ENCODE measurements at regions not wholly inside any gene's neighbourhood (a gene's known extent, or its start where the extent isn't known, plus 50 kb on each side); places are given as distances from the start of the nearest gene placed in this dataset.

DNA sequence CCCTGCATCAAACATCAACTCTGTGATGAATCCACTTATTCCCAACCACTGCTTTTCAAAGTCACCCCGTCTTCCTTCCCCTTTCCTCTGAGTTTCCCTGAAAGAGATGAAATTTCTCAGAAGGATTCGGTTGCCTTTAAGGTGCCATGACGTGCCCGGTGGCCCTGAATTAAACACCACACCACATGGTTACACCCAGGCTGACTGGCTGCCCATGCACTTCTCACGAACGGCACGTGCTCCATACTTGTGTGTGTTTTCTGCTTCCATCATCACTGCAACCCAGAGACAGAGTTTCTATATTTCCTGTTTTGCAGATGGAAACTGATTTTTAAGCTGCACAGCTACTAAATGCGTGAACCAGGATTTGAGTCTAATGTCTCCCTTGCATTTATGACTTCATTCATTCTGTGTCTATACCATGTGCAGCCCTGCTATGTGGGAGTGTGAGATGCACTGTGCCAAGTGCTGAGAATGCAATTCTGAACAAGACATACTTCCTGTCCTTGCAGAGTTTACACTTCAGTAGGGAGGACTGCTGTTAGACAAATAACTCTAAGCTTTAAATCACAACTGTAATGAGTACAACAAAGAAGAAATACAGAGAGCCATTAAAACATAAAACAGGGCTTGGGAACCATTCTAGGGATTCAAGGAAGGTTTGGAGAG lies 162.9 kb downstream of the NXNL2 start:
- Histone ChIP-seq H4K5ac (ENCODE audit: insufficient read length, low read depth, low read length) (no peak overlapping the region), H3K18ac (ENCODE audit: insufficient read length, low read depth, low read length) (no peak overlapping the region), H3K27ac (ENCODE audit: insufficient read length, low read depth, low read length) (no peak overlapping the region), H2BK15ac (ENCODE audit: low read depth, low read length) (no peak overlapping the region), H3K4me2 (ENCODE audit: insufficient read depth, insufficient read length, low read length) (no peak overlapping the region), H3K14ac (ENCODE audit: insufficient read depth, low read length) (no peak overlapping the region), H2AK5ac (ENCODE audit: insufficient read length, low read length) (no peak overlapping the region), H2BK120ac (ENCODE audit: low read depth, low read length, poor library complexity, severe bottlenecking) (no peak overlapping the region), H2BK5ac (ENCODE audit: insufficient read length, low read length) (no peak overlapping the region), H3K27me3 (ENCODE audit: insufficient read depth, low read length) (no peaks in the 10 kb centered on the region), H4K20me1 (ENCODE audit: control insufficient read depth, insufficient read depth, insufficient read length) (no peaks in the 10 kb centered on the region), H3K9ac (ENCODE audit: extremely low read depth, insufficient read length, low read length) (no peak overlapping the region), H3K56ac (ENCODE audit: insufficient read length, low read depth, low read length) (no peak overlapping the region), H3K4me1 (ENCODE audit: insufficient read depth, low read length) (no peaks in the 10 kb centered on the region), H4K8ac (replicated peaks; ENCODE audit: insufficient read length, low read depth, low read length) (no peak overlapping the region), H2AFZ (ENCODE audit: low read length) (no peak overlapping the region), H3K4ac (ENCODE audit: low read depth, low read length) (no peak overlapping the region), H3K9me3 (ENCODE audit: control insufficient read depth, low read depth, low read length) (no peaks in the 10 kb centered on the region), H3K79me2 (ENCODE audit: insufficient read depth, low read length) (no peaks in the 10 kb centered on the region), H3K23me2 (ENCODE audit: insufficient read length, low read depth, low read length, poor library complexity, severe bottlenecking) (no peaks in the 10 kb centered on the region), H3K23ac (ENCODE audit: insufficient read length, low read depth, low read length) (no peak overlapping the region), H3K79me1 (ENCODE audit: insufficient read depth, low read depth, low read length, poor library complexity, severe bottlenecking) (no peaks in the 10 kb centered on the region), H2BK12ac (ENCODE audit: insufficient read length, low read depth, low read length) (no peak overlapping the region), H2BK20ac (ENCODE audit: low read depth, low read length, poor library complexity, severe bottlenecking) (no peak overlapping the region), H3T11ph (ENCODE audit: low read length) (no peak overlapping the region), H4K91ac (ENCODE audit: insufficient read length, low read depth, low read length) (no peak overlapping the region)
- peaks cover 17% of the 10 kb centered on the region for H3K27me3 Mint-ChIP-seq (ENCODE audit: low read depth)
- no peak for DNase-seq
- H3K36me3 Mint-ChIP-seq (ENCODE audit: insufficient read depth in 1 of 3, low read depth in 3 of 3), result no peaks in the 10 kb centered on the region; a peak in 2 of 7 replicates
- H3K4me3 Mint-ChIP-seq, result no peak overlapping the region
- H3K27ac Mint-ChIP-seq, result no peak overlapping the region; a peak in 2 of 7 replicates
- no CpG with 5 or more reads among the region's 8 CpGs for WGBS (ENCODE audit: extremely low coverage, insufficient read length, low lambda C conversion rate)
- TF ChIP-seq, protein P1, sequence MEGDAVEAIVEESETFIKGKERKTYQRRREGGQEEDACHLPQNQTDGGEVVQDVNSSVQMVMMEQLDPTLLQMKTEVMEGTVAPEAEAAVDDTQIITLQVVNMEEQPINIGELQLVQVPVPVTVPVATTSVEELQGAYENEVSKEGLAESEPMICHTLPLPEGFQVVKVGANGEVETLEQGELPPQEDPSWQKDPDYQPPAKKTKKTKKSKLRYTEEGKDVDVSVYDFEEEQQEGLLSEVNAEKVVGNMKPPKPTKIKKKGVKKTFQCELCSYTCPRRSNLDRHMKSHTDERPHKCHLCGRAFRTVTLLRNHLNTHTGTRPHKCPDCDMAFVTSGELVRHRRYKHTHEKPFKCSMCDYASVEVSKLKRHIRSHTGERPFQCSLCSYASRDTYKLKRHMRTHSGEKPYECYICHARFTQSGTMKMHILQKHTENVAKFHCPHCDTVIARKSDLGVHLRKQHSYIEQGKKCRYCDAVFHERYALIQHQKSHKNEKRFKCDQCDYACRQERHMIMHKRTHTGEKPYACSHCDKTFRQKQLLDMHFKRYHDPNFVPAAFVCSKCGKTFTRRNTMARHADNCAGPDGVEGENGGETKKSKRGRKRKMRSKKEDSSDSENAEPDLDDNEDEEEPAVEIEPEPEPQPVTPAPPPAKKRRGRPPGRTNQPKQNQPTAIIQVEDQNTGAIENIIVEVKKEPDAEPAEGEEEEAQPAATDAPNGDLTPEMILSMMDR (conservative IDR thresholded peaks at IDR 0.05), result no peak
- H3K9me3 Mint-ChIP-seq, result peaks cover 12 to 14% of the 10 kb centered on the region in 2 experiments; a peak in 4 of 5 replicates
- H3K4me1 Mint-ChIP-seq, result peaks cover 3 to 5% of the 10 kb centered on the region in 2 experiments

Data from H9 (cell line).